K562 (cell line): ENCODE measurements at regions not wholly inside any gene's neighbourhood (a gene's known extent, or its start where the extent isn't known, plus 50 kb on each side); places are given as distances from the start of the nearest gene placed in this dataset.

Experiments
- ATAC-seq: fragments of 200-7000 bp; cut with Tn5 transposase; 3 replicates; pipeline ENCODE4 v1.9.1; 2020; ENCODE audit warnings: moderate library complexity
- BruUV-seq: library from RNA; stranded (reverse); fragments of 400-500 nt; replicated peaks from 2 replicates; lab custom pipeline; 2021; lab: Mats Ljungman, UMichigan
- CTCF ChIA-PET: fragments of 300-600 bp; formaldehyde crosslinking; extraction: SDS; loops from one replicate; lab custom pipeline; 2021; ENCODE audit warnings: low intra/inter-chr PET ratio; lab: Yijun Ruan, JAX
- POLR2A ChIA-PET: fragments of 300-600, 350-650 bp; sonication (Branson Sonifier 250); formaldehyde crosslinking; extraction: SDS; loops from one replicate; lab custom pipeline; 2021; ENCODE audit warnings: antibody characterized with exemption, inconsistent platforms; lab: Yijun Ruan, JAX
- DNase-seq, 4 experiments: peaks; one replicate each; pipeline versions ENCODE4 v3.0.0 to v3.0.0-alpha.2; 2011 to 2018; ENCODE audit warnings: low spot score in 3 of 4, mixed read lengths in 3 of 4; ENCODE audit errors: extremely low read depth in 1 of 4
- FAIRE-seq: peaks from 2 replicates; lab custom pipeline; 2011; peaks lifted over from hg19 to GRCh38; lab: Jason Lieb, UNC
- H2AFZ ChIP-seq: 2 replicates; pipeline ENCODE4 v1.6.0; 2011; ENCODE audit warnings: low read depth, low read length, control low read depth, inconsistent platforms
- H3K27ac ChIP-seq: fragments of 200-600 bp; 3 replicates; pipeline ENCODE4 v1.8.0; 2011; ENCODE audit warnings: low read depth, mild to moderate bottlenecking, control low read depth, inconsistent platforms, low read length, moderate library complexity, mixed read lengths; ENCODE audit errors: extremely low read depth
- H3K27me3 ChIP-seq, 2 experiments: fragments of 300-600 bp in 1 of 2; 2 replicates in 1 of 2; 3 replicates in 1 of 2; pipeline versions ENCODE4 v1.6.0 to v1.8.0; 2011; ENCODE audit warnings: inconsistent platforms in 2 of 2, low read length in 2 of 2, mild to moderate bottlenecking in 1 of 2, mixed read lengths in 1 of 2, moderate library complexity in 1 of 2; ENCODE audit not compliant: control insufficient read depth in 2 of 2, insufficient read depth in 2 of 2
- H3K36me3 ChIP-seq: fragments of 300-600 bp; 3 replicates; pipeline ENCODE4 v1.8.0; 2011; ENCODE audit warnings: mild to moderate bottlenecking, low read length, inconsistent platforms; ENCODE audit not compliant: control insufficient read depth, insufficient read depth
- H3K4me1 ChIP-seq, 2 experiments: fragments of 200-600 bp in 1 of 2; replicated peaks in 1 of 2; 2 replicates in 1 of 2; 3 replicates in 1 of 2; pipeline versions ENCODE4 v1.5.1 to v1.8.0; 2011; ENCODE audit warnings: inconsistent platforms in 2 of 2, low read length in 2 of 2, mild to moderate bottlenecking in 1 of 2, mixed read lengths in 1 of 2, moderate library complexity in 1 of 2; ENCODE audit not compliant: control insufficient read depth in 2 of 2, insufficient read depth in 2 of 2
- H3K4me2 ChIP-seq: 2 replicates; pipeline ENCODE4 v1.6.1; 2011; ENCODE audit warnings: low read length, control low read depth, inconsistent platforms, mixed read lengths; ENCODE audit not compliant: insufficient read depth
- H3K4me3 ChIP-seq: fragments of 200-600 bp; sonication (generic), shearing (Covaris generic); 2 replicates; pipeline ENCODE4 v1.5.1; 2016; ENCODE audit warnings: control low read depth, inconsistent platforms
- H3K79me2 ChIP-seq: fragments of 200-600 bp; 3 replicates; pipeline ENCODE4 v1.8.0; 2011; ENCODE audit warnings: low read length, inconsistent platforms; ENCODE audit not compliant: control insufficient read depth, insufficient read depth
- H3K9ac ChIP-seq, 2 experiments: 2 replicates each; pipeline versions ENCODE4 v1.6.0 to v1.6.1; 2011; ENCODE audit warnings: low read depth in 2 of 2, low read length in 2 of 2, control low read depth in 1 of 2, inconsistent platforms in 1 of 2, mild to moderate bottlenecking in 1 of 2, mixed read lengths in 1 of 2; ENCODE audit not compliant: insufficient read depth in 1 of 2
- H3K9me1 ChIP-seq: one replicate; pipeline ENCODE4 v1.6.0; 2011; ENCODE audit warnings: inconsistent platforms, mild to moderate bottlenecking, low read length, moderate library complexity; ENCODE audit not compliant: control insufficient read depth, insufficient read depth
- H3K9me3 ChIP-seq: replicated peaks from 2 replicates; pipeline ENCODE4 v1.5.1; 2011; ENCODE audit warnings: low read depth, low read length, inconsistent platforms; ENCODE audit not compliant: control insufficient read depth, insufficient read depth
- H4K20me1 ChIP-seq: replicated peaks from 2 replicates; pipeline ENCODE4 v1.6.1; 2011; ENCODE audit warnings: low read length, inconsistent platforms, mixed read lengths; ENCODE audit not compliant: control insufficient read depth, insufficient read depth
- CEBPB ChIP-seq: fragments of 450-650 bp; IDR thresholded peaks from 2 replicates; pipeline ENCODE4 v1.6.1; 2016; ENCODE audit warnings: missing genetic modification characterization, missing compliant biosample characterization
- CLOCK ChIP-seq: fragments of 250-450 bp; sonication (Bioruptor Pico); IDR thresholded peaks from 2 replicates; pipeline ENCODE4 v1.4.0; 2020; ENCODE audit warnings: mild to moderate bottlenecking, moderate library complexity, borderline replicate concordance
- EHMT2 ChIP-seq: fragments of 450-650 bp; IDR thresholded peaks from 2 replicates; pipeline ENCODE4 v1.6.1; 2018; ENCODE audit warnings: antibody characterized with exemption
- EP400 ChIP-seq: fragments of 450-650 bp; IDR thresholded peaks from 2 replicates; pipeline ENCODE4 v1.6.1; 2017; ENCODE audit warnings: antibody characterized with exemption, mild to moderate bottlenecking, moderate library complexity
- IRF2 ChIP-seq: sonication (generic); formaldehyde crosslinking; IDR thresholded peaks from 2 replicates; pipeline ENCODE4 v1.8.1; 2022; ENCODE audit warnings: mild to moderate bottlenecking, missing genetic modification reagents
- LCOR ChIP-seq: sonication (generic); formaldehyde crosslinking; IDR thresholded peaks from 2 replicates; pipeline ENCODE4 v1.8.0; 2022; ENCODE audit warnings: mild to moderate bottlenecking, missing genetic modification reagents
- MECOM ChIP-seq: fragments of 250-450 bp; sonication (Bioruptor Pico); IDR thresholded peaks from 2 replicates; pipeline ENCODE4 v1.8.0; 2022; ENCODE audit warnings: inconsistent platforms
- NR2C2 ChIP-seq, 2 experiments: fragments of 200-800 bp in 1 of 2; sonication (Bioruptor generic) in 1 of 2; sonication (generic) in 1 of 2; formaldehyde crosslinking in 1 of 2; IDR thresholded peaks; 2 replicates each; pipeline versions ENCODE4 v1.6.1 to v1.8.0; 2016 to 2022; ENCODE audit warnings: mild to moderate bottlenecking in 1 of 2, missing compliant biosample characterization in 1 of 2, missing genetic modification characterization in 1 of 2, missing genetic modification reagents in 1 of 2
- SPI1 ChIP-seq: IDR thresholded peaks from 2 replicates; pipeline ENCODE4 v1.6.1; 2011; ENCODE audit warnings: low read depth, low read length, control low read depth, borderline replicate concordance
- ZEB2 ChIP-seq: fragments of 450-650 bp; IDR thresholded peaks from 2 replicates; pipeline ENCODE4 v1.6.1; 2016
- ZNF696 ChIP-seq: fragments of 250-450 bp; sonication (Bioruptor Pico); conservative IDR thresholded peaks from 2 replicates; pipeline ENCODE4 v1.4.0; 2020; ENCODE audit warnings: mild to moderate bottlenecking, moderate library complexity
- WGBS: fragments of 100-300 bp; shearing (Covaris generic); methylation state at CpG from one replicate; pipeline ENCODE4 v1.1.6; 2016; ENCODE audit warnings: low coverage, mixed read lengths; ENCODE audit not compliant: insufficient coverage; ENCODE audit errors: missing lambda C conversion rate; 5-methylcytosine and 5-hydroxymethylcytosine counted together
- in situ Hi-C: fragments of 300-500 bp; cut with MboI; formaldehyde crosslinking; loops from 4 replicates; pipeline ENCODE4 v1.15.0; 2018; ENCODE audit warnings: inconsistent platforms, mixed read lengths
- intact Hi-C: fragments of 100-400 bp; cut with micrococcal nuclease; formaldehyde crosslinking; loops from 2 replicates; pipeline ENCODE4 v1.14.2; 2022
- TF ChIP-seq, protein P1 (sequence below): fragments of 250-450 bp; sonication (Bioruptor Pico); IDR thresholded peaks from 2 replicates; pipeline ENCODE4 v1.8.0; 2021; ENCODE audit warnings: borderline replicate concordance, mild to moderate bottlenecking, moderate library complexity; ENCODE audit not compliant: poor library complexity, severe bottlenecking
- TF ChIP-seq, protein P2 (sequence below): fragments of 250-450 bp; sonication (Bioruptor Pico); IDR thresholded peaks from 2 replicates; pipeline ENCODE4 v1.4.0; 2020; ENCODE audit warnings: mild to moderate bottlenecking, moderate library complexity
- TF ChIP-seq, protein P3 (sequence below): fragments of 450-650 bp; IDR thresholded peaks from 2 replicates; pipeline ENCODE4 v1.6.1; 2016

GRCh38 chr20:11041396-11041795, 367.6 kb upstream of the JAG1 start:
- FAIRE-seq (no peak), DNase-seq (no peak), ATAC-seq (no peak)
- no peak overlapping the region for H3K4me3 ChIP-seq
- H3K79me2 ChIP-seq = no peaks in the 10 kb centered on the region
- BruUV-seq = no TSS peak
- H3K27me3 ChIP-seq = no peaks in the 10 kb centered on the region
- no peak overlapping the region for H3K27ac ChIP-seq
- no peak for TF ChIP-seq MECOM (CRISPR knock-in tag)
- TF ChIP-seq, protein P1, sequence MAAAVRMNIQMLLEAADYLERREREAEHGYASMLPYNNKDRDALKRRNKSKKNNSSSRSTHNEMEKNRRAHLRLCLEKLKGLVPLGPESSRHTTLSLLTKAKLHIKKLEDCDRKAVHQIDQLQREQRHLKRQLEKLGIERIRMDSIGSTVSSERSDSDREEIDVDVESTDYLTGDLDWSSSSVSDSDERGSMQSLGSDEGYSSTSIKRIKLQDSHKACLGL (CRISPR knock-in tag) = no peak
- TF ChIP-seq, protein P2, sequence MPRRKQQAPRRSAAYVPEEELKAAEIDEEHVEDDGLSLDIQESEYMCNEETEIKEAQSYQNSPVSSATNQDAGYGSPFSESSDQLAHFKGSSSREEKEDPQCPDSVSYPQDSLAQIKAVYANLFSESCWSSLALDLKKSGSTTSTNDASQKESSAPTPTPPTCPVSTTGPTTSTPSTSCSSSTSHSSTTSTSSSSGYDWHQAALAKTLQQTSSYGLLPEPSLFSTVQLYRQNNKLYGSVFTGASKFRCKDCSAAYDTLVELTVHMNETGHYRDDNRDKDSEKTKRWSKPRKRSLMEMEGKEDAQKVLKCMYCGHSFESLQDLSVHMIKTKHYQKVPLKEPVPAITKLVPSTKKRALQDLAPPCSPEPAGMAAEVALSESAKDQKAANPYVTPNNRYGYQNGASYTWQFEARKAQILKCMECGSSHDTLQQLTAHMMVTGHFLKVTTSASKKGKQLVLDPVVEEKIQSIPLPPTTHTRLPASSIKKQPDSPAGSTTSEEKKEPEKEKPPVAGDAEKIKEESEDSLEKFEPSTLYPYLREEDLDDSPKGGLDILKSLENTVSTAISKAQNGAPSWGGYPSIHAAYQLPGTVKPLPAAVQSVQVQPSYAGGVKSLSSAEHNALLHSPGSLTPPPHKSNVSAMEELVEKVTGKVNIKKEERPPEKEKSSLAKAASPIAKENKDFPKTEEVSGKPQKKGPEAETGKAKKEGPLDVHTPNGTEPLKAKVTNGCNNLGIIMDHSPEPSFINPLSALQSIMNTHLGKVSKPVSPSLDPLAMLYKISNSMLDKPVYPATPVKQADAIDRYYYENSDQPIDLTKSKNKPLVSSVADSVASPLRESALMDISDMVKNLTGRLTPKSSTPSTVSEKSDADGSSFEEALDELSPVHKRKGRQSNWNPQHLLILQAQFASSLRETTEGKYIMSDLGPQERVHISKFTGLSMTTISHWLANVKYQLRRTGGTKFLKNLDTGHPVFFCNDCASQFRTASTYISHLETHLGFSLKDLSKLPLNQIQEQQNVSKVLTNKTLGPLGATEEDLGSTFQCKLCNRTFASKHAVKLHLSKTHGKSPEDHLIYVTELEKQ (CRISPR knock-in tag) = no peak
- TF ChIP-seq ZEB2 = no peak
- no peak for TF ChIP-seq EHMT2
- TF ChIP-seq SPI1 = no peak
- TF ChIP-seq CEBPB = no peak
- no peak for TF ChIP-seq EP400
- no peak for TF ChIP-seq NR2C2 (CRISPR knock-in tag; IDR thresholded peaks at IDR 0.05)
- no peak for TF ChIP-seq NR2C2 (tag; IDR thresholded peaks at IDR 0.05)
- no peak for TF ChIP-seq IRF2 (CRISPR knock-in tag)
- TF ChIP-seq LCOR (CRISPR knock-in tag) = no peak
- TF ChIP-seq ZNF696 (CRISPR knock-in tag) = no peak
- no peak for TF ChIP-seq CLOCK
- TF ChIP-seq, protein P3, sequence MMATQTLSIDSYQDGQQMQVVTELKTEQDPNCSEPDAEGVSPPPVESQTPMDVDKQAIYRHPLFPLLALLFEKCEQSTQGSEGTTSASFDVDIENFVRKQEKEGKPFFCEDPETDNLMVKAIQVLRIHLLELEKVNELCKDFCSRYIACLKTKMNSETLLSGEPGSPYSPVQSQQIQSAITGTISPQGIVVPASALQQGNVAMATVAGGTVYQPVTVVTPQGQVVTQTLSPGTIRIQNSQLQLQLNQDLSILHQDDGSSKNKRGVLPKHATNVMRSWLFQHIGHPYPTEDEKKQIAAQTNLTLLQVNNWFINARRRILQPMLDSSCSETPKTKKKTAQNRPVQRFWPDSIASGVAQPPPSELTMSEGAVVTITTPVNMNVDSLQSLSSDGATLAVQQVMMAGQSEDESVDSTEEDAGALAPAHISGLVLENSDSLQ = no peak
- no peaks in the 10 kb centered on the region for H3K4me1 ChIP-seq
- ChIA-PET CTCF (no interaction called here), POLR2A (no interaction called here)
- 0% methylated on average over 1 of the region's 1 CpG for whole genome bisulfite sequencing
- no peaks in the 10 kb centered on the region for H3K9me3 ChIP-seq
- no peaks in the 10 kb centered on the region for H3K9me1 ChIP-seq
- no peaks in the 10 kb centered on the region for H3K36me3 ChIP-seq
- intact Hi-C loops (no loop called here), in situ Hi-C loops (no loop called here)
- no peak overlapping the region for H2AFZ ChIP-seq
- H3K4me2 ChIP-seq = no peak overlapping the region
- H3K9ac ChIP-seq = no peak overlapping the region
- H4K20me1 ChIP-seq = no peaks in the 10 kb centered on the region
